HK-2 (cell line): ENCODE measurements at regions not wholly inside any gene's neighbourhood (a gene's known extent, or its start where the extent isn't known, plus 50 kb on each side); places are given as distances from the start of the nearest gene placed in this dataset.
A peak's percentile ranks its signal among the peaks of the same experiment; 100 is the strongest.
"Not testable (repeated sequence)": the region's sequence is repeated elsewhere in the genome, so short reads cannot be mapped to it uniquely, and the experiment has no call there.

ENCODE experiments used
- DNase-seq: peaks from one replicate; pipeline ENCODE4 v3.0.0-alpha.2; 2018; ENCODE audit not compliant: unreplicated experiment

DNA sequence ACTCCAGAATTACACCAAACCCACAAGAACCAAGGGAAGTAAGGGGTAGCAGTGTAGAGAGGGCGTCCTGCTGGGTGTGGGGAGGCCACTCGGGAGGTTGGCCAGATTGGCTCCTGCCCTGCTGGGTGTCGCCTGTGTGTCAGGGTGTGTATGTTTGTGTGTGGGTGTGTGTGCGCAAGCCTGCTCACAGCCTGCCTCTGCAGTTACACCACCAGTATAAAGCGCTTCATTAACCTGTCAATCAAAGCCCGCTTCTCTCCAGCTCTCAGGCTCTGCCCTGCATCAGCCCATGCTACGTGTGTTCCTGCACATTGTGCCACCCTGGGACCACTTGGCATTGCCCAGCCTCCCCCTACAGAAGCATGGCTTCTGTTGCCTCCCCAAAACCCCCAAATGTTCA is 83.3 kb upstream of the PAX2 start:
- no peak for DNase-seq

DNA sequence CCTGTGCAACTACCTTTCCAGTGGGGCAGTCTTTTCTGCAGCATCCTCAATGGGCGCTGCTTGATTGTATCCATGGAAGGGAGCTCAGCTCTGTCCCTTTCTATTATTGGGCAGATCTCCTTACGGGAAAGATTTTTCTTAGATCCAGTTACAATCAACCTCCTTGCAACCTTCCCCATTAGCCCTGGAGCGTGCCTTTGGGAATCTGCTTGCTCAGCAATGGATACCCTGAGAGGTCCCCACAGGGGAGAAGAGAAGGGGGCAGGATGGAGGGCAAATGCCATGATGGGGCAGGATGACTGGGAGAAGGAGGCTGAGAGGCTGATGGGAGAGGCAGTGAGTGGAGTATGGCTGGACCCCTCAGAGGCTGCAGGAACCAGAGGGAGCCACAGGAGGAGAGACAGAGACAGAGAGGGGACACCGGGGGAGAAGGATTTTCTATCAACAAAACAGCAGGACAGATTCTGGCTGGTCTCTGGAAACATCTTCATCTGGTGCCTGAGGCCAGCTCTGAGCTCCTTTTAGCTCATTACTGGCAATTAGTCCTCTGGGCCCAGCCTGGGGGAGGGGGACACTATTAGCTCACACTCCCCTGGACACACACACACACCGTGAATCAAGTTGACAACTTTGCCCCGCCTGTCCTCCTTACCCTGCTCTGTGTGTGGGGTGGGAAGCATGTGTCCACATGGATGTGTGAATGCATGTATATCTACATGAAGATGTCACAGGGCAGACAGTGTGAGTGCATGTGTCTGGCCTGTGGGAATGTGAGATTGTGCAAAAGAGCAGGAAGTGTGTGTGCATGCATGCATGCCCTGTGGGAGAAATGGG is 80.8 kb upstream of the PAX2 start:
- DNase-seq, result no peak

DNA sequence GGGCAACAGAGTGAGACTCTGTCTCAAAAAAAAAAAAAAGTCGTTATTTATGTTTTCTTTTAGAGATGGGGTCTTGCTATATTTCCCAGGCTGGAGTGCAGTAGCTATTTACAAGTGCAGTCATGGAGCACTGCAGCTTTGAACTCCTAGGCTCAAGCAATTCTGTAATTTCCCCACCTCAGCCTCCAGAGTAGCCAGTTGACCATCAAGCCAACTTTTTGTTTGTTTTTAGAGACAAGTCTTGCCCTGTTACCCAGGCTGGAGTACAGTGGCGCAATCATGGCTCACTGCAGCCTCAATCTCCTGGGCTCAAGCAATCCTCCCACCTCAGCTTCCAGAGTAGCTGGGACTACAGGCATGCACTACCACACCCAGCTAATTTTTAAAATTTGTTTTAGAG is 78.7 kb upstream of the PAX2 start:
- DNase-seq, result not testable (repeated sequence)

DNA sequence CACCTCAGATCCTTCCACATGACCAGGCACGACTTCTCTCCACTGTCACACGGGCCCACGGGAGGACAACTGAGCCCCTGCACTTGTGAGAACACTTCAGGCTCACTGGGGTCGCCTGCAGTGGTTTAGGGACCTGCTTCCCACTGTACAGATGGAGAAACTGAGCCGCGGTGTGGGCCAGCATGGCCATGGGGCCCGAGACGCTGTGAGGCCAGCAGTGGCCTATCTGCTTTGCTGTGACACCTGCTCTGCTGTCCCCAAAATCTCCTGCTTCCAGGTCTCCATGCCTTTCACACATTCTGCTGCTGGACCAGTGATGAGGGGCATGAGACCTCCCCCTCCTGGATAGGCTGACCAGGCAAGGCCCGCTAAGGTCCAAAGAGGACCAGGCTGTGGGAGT is 75.8 kb upstream of the PAX2 start:
- no peak for DNase-seq

DNA sequence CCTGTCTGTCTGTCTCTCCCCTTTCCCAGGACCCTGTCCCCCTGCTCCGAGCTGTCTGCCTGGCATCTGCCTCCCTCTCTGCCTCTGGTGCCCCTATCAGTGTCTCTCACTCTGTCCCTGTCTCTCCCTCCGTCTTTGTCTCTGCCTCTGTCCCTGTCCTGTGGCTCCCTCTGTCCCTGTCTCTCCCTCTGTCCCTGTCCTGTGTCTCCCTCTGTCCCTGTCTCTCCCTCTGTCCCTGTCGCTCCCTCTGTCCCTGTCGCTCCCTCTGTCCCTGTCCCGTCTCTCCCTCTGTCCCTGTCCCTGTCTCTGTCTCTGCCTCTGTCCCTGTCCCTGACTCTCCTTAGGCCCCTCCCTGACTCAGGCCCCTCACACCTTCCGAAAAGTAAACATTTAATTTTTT is 75.0 kb upstream of the PAX2 start:
- no peak for DNase-seq

DNA sequence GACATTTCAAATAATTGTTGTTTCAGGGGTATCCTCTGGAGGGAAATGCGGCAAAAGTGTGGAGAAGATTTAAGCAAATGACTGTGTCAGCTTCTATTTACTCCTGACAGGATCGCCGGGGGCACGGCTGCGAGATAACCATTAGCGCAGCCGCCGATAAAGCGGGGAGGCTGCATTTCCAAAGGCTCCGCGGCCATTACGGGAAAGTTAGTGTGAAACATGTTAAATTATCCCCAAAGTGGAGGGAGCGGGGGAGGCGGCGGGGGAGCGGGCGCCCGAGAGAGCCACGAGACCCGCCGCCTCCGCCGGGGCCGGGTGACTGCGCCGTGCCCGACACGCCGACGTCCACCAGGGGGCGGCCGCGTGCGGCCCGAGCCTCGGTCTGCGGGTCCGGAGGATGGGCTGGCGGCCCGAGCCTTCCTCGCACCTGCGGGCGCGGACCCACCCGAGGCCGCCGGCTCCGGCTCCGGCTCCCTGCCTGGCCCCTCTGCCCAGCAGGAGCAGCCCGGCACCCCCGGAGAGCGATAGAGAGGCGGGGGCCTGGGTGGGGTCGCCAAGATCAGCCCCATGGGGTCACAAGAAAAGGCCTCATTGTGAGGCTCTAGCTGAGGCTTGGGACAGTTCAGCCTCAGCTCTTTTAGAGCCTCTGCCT is 74.4 kb upstream of the PAX2 start:
- peak; percentile 65 for DNase-seq

DNA sequence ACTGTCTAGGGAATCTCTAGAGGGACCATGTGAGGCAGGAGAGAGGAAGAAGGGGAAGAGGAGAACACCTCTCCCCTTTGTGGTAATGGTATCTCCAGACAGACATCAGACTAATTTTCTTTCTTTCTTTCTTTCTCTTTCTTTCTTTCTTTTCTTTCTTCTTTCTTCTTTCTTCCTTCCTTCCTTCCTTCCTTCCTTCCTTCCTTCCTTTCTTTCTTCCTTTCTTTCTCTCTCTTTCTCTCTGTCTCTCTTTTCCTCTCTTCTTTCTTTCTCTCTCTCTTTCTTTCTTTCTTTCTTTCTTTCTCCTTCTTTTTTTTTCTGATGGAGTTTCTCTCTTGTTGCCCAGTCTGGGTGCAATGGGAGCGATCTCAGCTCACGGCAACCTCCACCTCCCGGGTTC is 73.2 kb upstream of the PAX2 start:
- no peak for DNase-seq

DNA sequence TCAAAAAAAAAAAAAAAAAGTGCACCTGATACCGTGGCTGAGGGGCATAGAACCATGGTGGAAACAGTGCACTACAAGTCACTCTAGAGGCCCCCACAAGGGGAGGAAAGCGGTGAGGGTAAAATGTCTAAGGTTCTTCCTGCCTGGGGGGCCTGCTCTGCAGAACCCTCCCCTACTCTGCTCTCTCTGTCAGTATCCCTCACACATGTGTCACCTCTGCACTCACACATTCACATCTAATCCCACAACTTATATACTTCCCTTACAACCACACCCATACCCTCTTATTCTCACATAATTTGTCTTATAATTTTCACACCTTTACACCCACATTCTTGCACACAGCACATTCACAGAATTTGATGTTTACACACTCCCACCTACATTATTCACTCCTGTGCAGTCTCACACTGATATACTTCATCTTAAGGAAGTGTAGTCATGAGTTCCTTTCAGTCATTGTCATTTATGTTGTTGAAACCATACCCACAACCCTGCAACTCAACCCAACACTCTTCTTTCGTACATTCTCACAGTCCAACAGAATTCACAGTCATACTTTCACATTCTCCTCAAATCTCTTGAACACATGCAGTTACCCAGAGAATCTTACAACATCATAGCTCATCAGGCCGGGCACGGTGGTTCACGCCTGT is 68.0 kb upstream of the PAX2 start:
- no peak for DNase-seq

DNA sequence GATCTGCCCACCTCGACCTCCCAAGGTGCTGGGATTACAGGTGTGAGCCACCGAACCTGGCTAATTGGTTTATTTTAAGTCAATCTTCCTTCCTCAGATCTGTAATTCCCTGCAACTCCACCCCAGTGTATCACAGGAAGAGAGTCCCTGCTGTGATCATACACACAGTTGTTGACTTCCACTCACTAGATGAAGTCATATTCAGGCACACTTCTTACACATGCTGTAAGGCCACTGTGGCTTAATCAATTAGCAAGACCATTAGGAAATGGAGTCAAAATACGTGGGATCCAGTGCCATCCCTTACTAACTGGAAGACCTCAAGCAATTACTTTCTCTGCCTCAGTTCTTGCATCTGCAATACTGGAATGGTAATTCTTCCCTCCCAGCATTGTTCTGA is 66.1 kb upstream of the PAX2 start:
- DNase-seq, result no peak

DNA sequence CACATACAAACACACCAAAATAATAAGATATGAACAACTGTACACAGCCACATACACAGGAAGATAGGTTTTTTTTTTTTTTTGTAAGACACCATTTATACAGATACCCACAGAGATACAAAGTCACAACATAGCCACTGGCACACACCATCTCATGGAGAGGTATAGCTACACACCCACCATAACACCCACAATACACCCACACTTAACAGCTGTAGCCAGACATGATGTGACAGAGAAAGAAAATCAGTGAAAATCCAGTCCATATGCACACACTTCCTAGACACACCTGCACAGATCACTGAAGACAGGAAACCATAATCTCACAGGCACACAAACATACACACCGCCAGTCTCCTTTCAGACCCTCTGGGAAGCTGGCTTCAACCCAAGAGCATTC is 62.4 kb upstream of the PAX2 start:
- no peak for DNase-seq

DNA sequence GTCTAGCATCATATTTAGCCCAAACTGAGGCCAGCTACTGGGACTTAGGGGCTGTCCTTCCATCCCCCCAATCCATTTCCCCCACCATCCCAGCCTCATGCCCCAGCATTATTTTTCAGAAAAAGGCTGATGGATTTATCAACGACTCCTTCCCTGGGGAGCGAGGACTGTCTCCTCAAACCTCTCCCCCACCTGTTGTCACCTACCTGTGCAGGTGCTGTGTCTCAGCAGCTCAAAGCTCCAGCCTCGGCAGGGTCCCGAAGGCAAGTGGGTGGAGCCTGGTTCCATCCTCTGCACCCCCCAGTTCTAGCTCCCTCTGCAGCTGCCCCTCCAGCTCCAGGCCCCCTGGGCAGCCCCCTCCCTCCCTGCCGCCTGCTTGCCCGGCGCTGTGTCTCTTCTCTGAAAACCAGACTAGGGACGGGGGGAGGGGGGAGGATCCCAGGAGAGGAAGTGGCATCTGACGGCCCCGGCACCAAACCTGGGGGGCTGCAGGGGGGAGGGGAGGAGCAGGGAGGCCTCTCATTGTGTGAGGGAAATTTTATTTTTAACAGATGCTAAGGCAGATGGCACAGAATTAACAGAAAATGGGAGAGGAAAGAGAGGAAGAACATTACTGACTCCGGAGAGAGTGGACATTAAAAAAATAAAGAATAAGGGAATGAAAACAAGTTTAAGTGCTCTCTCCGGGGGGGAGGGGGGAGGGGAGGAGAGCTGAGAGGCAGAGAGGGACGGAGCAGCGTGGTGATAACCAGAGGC is 61.7 kb upstream of the PAX2 start:
- DNase-seq, result no peak

DNA sequence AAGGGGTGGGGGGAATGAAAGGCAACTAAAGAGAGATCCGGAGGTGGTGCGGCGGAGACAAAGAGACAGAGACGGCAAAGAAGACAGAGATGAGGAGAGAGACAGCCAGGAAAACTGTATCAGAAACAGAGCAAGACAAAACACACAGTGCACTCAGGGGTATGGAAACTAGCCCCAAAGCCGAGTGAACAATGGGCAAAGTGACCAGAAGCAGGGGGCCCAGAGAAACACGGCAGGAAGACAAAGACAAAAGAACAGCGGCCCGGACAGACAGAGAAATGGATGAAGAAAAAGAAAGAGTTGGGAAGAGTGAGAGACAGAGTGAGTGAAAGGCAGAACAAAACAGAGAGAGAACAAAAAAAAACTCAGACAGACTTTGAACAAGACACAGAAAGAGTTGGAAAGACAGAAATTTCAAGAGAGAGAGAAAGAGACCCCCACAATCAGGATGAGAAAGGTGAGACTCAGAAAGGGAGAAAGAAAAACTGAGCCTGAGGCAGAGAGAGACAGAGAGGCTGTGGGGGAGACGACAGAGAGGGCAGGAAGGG is 60.6 kb upstream of the PAX2 start:
- no peak for DNase-seq

DNA sequence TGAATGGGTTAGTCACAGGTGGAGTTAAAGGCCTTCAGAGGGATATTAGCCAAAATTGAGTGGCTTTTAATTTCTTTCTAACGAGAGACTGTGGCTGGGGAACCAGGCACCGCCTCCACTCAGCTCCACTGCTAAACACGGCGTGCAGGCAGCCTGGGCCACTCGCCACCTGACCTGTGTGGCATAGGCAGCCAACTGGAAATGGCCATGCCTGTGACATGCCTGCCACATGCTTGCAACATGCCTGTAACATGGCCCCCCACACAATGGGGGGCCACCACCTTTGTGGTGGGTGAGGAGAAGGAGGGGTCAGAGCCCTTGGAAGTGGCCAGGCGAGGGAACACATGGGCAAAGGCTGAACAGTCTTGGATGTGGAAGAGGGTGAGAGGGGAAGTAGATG is 60.1 kb upstream of the PAX2 start:
- DNase-seq, result no peak

DNA sequence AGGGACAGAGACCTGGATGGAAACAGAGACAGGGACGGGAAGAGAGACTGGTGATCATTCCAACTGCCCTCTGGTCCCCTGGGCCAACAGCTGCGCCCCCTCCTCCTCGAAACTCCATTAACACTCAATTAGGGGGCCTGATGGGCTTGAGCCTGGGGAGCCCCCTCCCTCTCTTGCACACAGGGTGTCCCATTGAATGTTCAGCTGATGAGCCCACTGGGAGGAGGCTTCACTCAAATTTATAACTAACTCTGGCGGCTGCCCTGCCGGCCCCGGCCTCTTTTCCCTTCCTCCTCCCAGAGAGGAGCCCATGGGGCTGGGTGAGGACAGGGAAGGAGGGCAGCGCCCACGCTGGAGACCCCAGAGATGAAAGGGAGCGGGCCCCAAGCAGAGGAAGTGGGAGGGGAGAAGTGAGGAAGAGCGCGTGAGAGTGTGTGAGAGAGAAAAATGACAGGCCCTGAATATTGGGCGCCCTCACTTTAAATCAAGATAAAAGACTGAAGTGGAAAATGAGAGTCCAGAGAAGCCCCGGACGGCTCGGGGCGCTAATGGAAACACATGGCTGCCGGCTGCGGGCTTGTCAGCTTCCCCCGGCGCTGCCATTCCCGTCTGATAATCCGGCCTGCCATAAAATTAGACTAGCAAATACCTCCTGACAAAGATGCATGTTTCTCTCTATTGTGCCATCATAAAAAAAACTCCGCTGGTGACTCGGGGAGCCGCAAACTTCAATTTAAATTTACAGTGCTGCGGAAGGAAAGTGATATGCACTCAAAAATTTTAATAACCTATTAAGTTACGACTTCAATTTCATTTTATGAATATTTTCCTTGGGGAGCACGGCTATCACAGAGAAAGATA is 58.0 kb upstream of the PAX2 start:
- DNase-seq, result no peak

DNA sequence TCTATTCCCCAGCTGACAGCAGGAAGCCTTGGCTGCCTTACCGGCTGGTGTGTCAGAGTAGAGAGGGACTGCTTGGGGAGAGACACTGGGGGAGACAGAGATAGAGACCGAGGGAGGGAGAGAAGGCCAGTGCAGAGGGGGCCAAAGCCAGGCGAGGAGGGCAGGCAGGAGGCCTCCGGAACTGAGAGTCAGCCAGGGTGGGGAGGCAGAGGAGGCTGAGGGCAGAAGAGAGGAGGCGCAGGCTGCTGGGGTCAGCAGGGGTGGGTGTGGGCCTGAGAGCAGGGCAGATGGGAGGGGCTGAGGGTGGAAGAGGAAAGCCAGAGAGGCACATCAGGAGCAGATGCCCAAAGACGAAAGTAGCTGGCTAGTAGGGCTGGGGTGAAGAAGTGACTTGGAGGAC is 57.2 kb upstream of the PAX2 start:
- DNase-seq, result no peak

DNA sequence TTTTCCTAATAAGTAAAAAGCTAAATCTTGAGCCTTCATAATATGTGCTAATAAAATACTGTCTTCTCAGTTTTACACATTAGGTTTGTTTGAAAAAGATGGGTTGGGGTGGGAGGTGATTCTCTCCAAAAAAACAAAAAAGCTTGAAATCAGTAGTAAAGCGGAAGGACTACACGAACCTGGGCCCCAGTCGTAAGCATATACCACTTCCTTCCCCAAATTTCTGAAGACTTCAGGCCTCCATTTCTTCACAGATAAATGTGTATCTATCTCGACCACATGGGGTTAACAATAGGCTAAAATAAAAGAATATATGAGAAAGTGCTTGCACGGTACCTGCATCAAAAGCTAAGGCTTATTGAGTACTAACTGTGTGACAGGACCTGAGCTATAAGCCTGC is 51.6 kb upstream of the PAX2 start:
- no peak for DNase-seq
